GM19240 (cell line): ENCODE measurements at regions not wholly inside any gene's neighbourhood (a gene's known extent, or its start where the extent isn't known, plus 50 kb on each side); places are given as distances from the start of the nearest gene placed in this dataset.

Source experiments
- DNase-seq: peaks from one replicate; pipeline ENCODE4 v3.0.0; 2011; ENCODE audit warnings: low spot score; ENCODE audit not compliant: insufficient read length

GRCh38 chr10:10817609-10818008 lies 200.1 kb upstream of the CELF2 start:
- no peak for DNase-seq

- DNase-seq: no peak
Observed at GRCh38 chr10:10818082-10818481, 199.6 kb upstream of the CELF2 start.

GRCh38 chr10:10819206-10819856 lies 198.3 kb upstream of the CELF2 start:
- no peak for DNase-seq

GRCh38 chr10:10821926-10822325 lies 195.7 kb upstream of the CELF2 start:
- DNase-seq: no peak

- no peak for DNase-seq
Observed at GRCh38 chr10:10824591-10825148, 193.0 kb upstream of the CELF2 start.

GRCh38 chr10:10826125-10826524 lies 191.5 kb upstream of the CELF2 start:
- DNase-seq: no peak

GRCh38 chr10:10828623-10829022 lies 189.0 kb upstream of the CELF2 start:
- no peak for DNase-seq

GRCh38 chr10:10829576-10829975 lies 188.1 kb upstream of the CELF2 start:
- DNase-seq: no peak

- DNase-seq: no peak
Observed at GRCh38 chr10:10830293-10830986, 187.2 kb upstream of the CELF2 start.

- no peak for DNase-seq
Observed at GRCh38 chr10:10831085-10831484, 186.6 kb upstream of the CELF2 start.

GRCh38 chr10:10833955-10834354 lies 183.7 kb upstream of the CELF2 start:
- DNase-seq: no peak

- DNase-seq: no peak
Observed at GRCh38 chr10:10844251-10844650, 173.4 kb upstream of the CELF2 start.

- DNase-seq: no peak
Observed at GRCh38 chr10:10845185-10845584, 172.5 kb upstream of the CELF2 start.

GRCh38 chr10:10845826-10846503 lies 171.7 kb upstream of the CELF2 start:
- DNase-seq: no peak

- DNase-seq: no peak
Observed at GRCh38 chr10:10846504-10846900, 171.2 kb upstream of the CELF2 start.

GRCh38 chr10:10847387-10847786 lies 170.3 kb upstream of the CELF2 start:
- no peak for DNase-seq

GRCh38 chr10:10848488-10849111 lies 169.1 kb upstream of the CELF2 start:
- DNase-seq: no peak

GRCh38 chr10:10849306-10849705 lies 168.4 kb upstream of the CELF2 start:
- DNase-seq: no peak

GRCh38 chr10:10850214-10850613 lies 167.5 kb upstream of the CELF2 start:
- DNase-seq: no peak

GRCh38 chr10:10852464-10852863 lies 165.2 kb upstream of the CELF2 start:
- DNase-seq: no peak

GRCh38 chr10:10853954-10854353 lies 163.7 kb upstream of the CELF2 start:
- no peak for DNase-seq

- no peak for DNase-seq
Observed at GRCh38 chr10:10854725-10855124, 162.9 kb upstream of the CELF2 start.
